ENCODE measurements at regions not wholly inside any gene's neighbourhood (a gene's known extent, or its start where the extent isn't known, plus 50 kb on each side); places are given as distances from the start of the nearest gene placed in this dataset.

- no peak overlapping the region for H3K27ac ChIP-seq
- no peaks in the 10 kb centered on the region for H3K4me1 ChIP-seq
- H3K9me3 ChIP-seq (replicated peaks): no peaks in the 10 kb centered on the region
- H3K36me3 ChIP-seq: no peaks in the 10 kb centered on the region
- H3K4me3 ChIP-seq: no peak overlapping the region
- DNase-seq: no peak
- no peaks in the 10 kb centered on the region for H3K27me3 ChIP-seq
Observed at GRCh38 chr3:159171333-159171732, 369.5 kb downstream of the MFSD1 start.

- no peak for DNase-seq
- H3K36me3 ChIP-seq: no peaks in the 10 kb centered on the region
- no peak overlapping the region for H3K4me3 ChIP-seq
Observed at GRCh38 chr3:159172473-159172872, 370.6 kb downstream of the MFSD1 start.

GRCh38 chr3:159174715-159175692 lies 373.1 kb downstream of the MFSD1 start:
- no peaks in the 10 kb centered on the region for H3K4me1 ChIP-seq
- H3K9me3 ChIP-seq (replicated peaks): no peaks in the 10 kb centered on the region
- no peaks in the 10 kb centered on the region for H3K27me3 ChIP-seq
- H3K36me3 ChIP-seq: no peaks in the 10 kb centered on the region
- no peak overlapping the region for H3K27ac ChIP-seq
- H3K4me3 ChIP-seq: no peak overlapping the region
- DNase-seq: no peak

More at GRCh38 chr3:159172473-159172872, 370.6 kb downstream of the MFSD1 start:
- Histone ChIP-seq H3K27ac (no peak overlapping the region), H3K4me1 (no peaks in the 10 kb centered on the region), H3K27me3 (no peaks in the 10 kb centered on the region), H3K9me3 (replicated peaks) (no peaks in the 10 kb centered on the region)

- no peaks in the 10 kb centered on the region for H3K9me3 ChIP-seq (replicated peaks)
- no peak overlapping the region for H3K4me3 ChIP-seq
- no peaks in the 10 kb centered on the region for H3K27me3 ChIP-seq
- no peaks in the 10 kb centered on the region for H3K4me1 ChIP-seq
- no peak for DNase-seq
- no peak overlapping the region for H3K27ac ChIP-seq
- H3K36me3 ChIP-seq: no peaks in the 10 kb centered on the region
Observed at GRCh38 chr3:159178209-159178897, 376.5 kb downstream of the MFSD1 start.

- no peak overlapping the region for H3K27ac ChIP-seq
Observed at GRCh38 chr3:159182961-159183360, 381.1 kb downstream of the MFSD1 start.

GRCh38 chr3:159185443-159186050 lies 383.7 kb downstream of the MFSD1 start:
- Histone ChIP-seq H3K27ac (no peak overlapping the region), H3K36me3 (no peaks in the 10 kb centered on the region), H3K4me1 (no peaks in the 10 kb centered on the region), H3K9me3 (replicated peaks) (no peaks in the 10 kb centered on the region), H3K27me3 (no peaks in the 10 kb centered on the region), H3K4me3 (no peak overlapping the region)
- DNase-seq: no peak

More at GRCh38 chr3:159182961-159183360, 381.1 kb downstream of the MFSD1 start:
- Histone ChIP-seq H3K9me3 (replicated peaks) (no peaks in the 10 kb centered on the region), H3K4me3 (no peak overlapping the region), H3K27me3 (no peaks in the 10 kb centered on the region), H3K4me1 (no peaks in the 10 kb centered on the region), H3K36me3 (no peaks in the 10 kb centered on the region)
- DNase-seq: no peak

DNA sequence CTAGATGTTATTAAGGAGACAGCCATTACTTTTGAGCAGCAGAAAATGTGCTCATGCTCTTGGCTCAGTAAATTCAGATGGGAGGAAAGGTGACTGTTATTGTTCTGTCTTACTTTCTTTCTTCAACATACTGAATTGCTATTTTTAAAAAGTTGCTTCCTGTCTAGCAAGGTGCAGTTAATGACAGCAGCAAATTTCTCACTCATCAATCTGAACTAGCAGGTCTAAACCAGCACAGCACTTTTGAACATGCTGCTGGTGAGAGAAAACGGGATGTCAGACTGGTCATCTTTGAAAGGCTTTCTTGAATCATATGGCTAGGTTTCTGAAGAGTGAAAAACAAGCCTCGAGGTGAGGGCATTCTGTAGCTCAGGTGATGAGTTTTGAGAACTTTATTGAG lies 384.7 kb downstream of the MFSD1 start:
- H3K9me3 ChIP-seq (replicated peaks): no peaks in the 10 kb centered on the region
- no peaks in the 10 kb centered on the region for H3K27me3 ChIP-seq
- no peak overlapping the region for H3K27ac ChIP-seq
- DNase-seq: no peak
- H3K4me3 ChIP-seq: no peak overlapping the region
- no peaks in the 10 kb centered on the region for H3K36me3 ChIP-seq
- no peaks in the 10 kb centered on the region for H3K4me1 ChIP-seq

- Histone ChIP-seq H3K9me3 (replicated peaks) (no peaks in the 10 kb centered on the region), H3K36me3 (no peaks in the 10 kb centered on the region), H3K27ac (no peak overlapping the region), H3K4me1 (no peaks in the 10 kb centered on the region), H3K4me3 (no peak overlapping the region), H3K27me3 (0 out of 2 replicates have a peak, but pooled peaks cover 3% of the 10 kb centered on the region)
- no peak for DNase-seq
Observed at GRCh38 chr3:159187232-159187631, 385.4 kb downstream of the MFSD1 start.

DNA sequence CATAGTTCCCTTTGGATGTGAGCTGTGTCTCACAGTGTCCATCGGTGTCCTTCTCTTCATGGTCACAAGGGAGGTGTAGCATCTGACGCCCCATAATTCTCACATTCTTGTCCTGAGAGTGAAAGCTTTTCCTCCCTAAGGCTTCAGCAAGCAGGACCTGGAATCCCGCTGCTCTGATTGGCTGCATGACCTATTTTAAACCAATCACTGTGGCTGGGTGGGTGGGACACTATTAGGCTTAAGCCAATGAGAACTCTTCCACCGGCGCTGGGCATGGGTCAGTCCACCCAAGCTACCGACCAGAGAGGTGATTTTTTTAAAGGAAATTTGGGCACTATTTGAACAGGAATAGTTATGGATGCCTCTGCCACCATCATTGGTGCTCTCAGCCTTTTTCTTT lies 385.9 kb downstream of the MFSD1 start:
- no peaks in the 10 kb centered on the region for H3K9me3 ChIP-seq (replicated peaks)
- no peak overlapping the region for H3K4me3 ChIP-seq
- no peak overlapping the region for H3K27ac ChIP-seq
- peak; percentile 10 to 27 for DNase-seq
- 0 out of 2 replicates have a peak, but pooled peaks cover 3% of the 10 kb centered on the region for H3K27me3 ChIP-seq
- H3K36me3 ChIP-seq: no peaks in the 10 kb centered on the region
- no peaks in the 10 kb centered on the region for H3K4me1 ChIP-seq

- DNase-seq: no peak
- Histone ChIP-seq H3K27ac (no peak overlapping the region), H3K27me3 (0 out of 2 replicates have a peak, but pooled peaks cover 3% of the 10 kb centered on the region), H3K4me3 (no peak overlapping the region), H3K9me3 (replicated peaks) (no peaks in the 10 kb centered on the region), H3K36me3 (no peaks in the 10 kb centered on the region), H3K4me1 (no peaks in the 10 kb centered on the region)
Observed at GRCh38 chr3:159189994-159190669, 388.3 kb downstream of the MFSD1 start.

- no peak for DNase-seq
- H3K27ac ChIP-seq: no peak overlapping the region
Observed at GRCh38 chr3:159191447-159191846, 389.6 kb downstream of the MFSD1 start.

GRCh38 chr3:159196359-159196758 lies 394.5 kb downstream of the MFSD1 start:
- H3K27me3 ChIP-seq: 0 out of 2 replicates have a peak, but pooled peaks cover 3% of the 10 kb centered on the region
- no peak for DNase-seq
- H3K36me3 ChIP-seq: no peaks in the 10 kb centered on the region
- no peaks in the 10 kb centered on the region for H3K4me1 ChIP-seq
- no peak overlapping the region for H3K27ac ChIP-seq
- no peak overlapping the region for H3K4me3 ChIP-seq
- no peaks in the 10 kb centered on the region for H3K9me3 ChIP-seq (replicated peaks)

More at GRCh38 chr3:159191447-159191846, 389.6 kb downstream of the MFSD1 start:
- H3K27me3 ChIP-seq: 0 out of 2 replicates have a peak, but pooled peaks cover 3% of the 10 kb centered on the region
- no peaks in the 10 kb centered on the region for H3K4me1 ChIP-seq
- no peak overlapping the region for H3K4me3 ChIP-seq
- no peaks in the 10 kb centered on the region for H3K36me3 ChIP-seq
- H3K9me3 ChIP-seq (replicated peaks): no peaks in the 10 kb centered on the region

DNA sequence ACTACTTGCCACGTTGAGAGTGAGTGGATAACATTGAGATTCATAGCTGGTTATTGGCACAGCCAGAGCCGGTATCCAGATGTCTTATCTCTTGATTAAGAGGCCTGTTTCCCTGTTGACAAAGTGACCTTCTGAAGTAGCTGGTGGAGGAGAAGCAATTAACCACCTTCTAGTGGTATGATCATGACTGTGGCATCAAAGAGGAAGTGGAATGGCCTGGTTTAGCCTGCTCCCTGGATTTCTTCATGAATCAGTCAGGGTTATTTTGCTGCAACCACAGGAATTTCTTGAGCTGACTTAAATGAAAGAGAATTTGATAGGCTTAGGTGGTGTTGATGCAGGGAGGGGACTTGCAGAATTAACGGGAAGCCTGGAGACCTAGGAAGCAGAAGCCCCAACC lies 398.3 kb downstream of the MFSD1 start:
- Histone ChIP-seq H3K4me1 (no peaks in the 10 kb centered on the region), H3K4me3 (no peak overlapping the region), H3K27me3 (no peaks in the 10 kb centered on the region), H3K9me3 (replicated peaks) (no peaks in the 10 kb centered on the region), H3K27ac (no peak overlapping the region), H3K36me3 (no peaks in the 10 kb centered on the region)
- peak in 1 of 2 experiments; percentile 1 for DNase-seq

DNA sequence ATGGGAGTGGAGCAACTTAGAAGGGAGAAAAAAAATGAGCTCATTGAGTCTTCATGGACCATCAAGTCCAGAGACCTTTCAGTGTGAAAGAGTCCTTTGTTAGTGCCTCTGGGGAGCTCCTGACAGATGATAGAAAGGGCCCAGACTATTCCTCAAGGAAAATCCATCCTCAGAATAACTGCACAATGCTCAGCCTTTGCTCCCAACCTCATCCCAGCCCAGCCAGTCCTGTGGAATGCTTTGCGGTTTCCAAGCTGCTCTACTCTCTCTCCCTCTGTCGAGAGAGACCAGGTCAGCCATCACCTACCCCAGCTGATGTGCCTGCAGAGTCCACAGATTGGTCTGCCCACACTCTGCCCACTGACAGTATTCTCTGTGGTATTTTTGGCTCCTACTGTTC lies 406.2 kb downstream of the MFSD1 start:
- H3K4me3 ChIP-seq: no peak overlapping the region
- peak in 1 of 2 experiments; percentile 1 for DNase-seq

More for the DNA sequence above, 406.2 kb downstream of the MFSD1 start:
- no peak overlapping the region for H3K27ac ChIP-seq
- H3K27me3 ChIP-seq: no peaks in the 10 kb centered on the region
- no peaks in the 10 kb centered on the region for H3K9me3 ChIP-seq (replicated peaks)
- H3K4me1 ChIP-seq: no peaks in the 10 kb centered on the region
- no peaks in the 10 kb centered on the region for H3K36me3 ChIP-seq
